ENCODE measurements at regions not wholly inside any gene's neighbourhood (a gene's known extent, or its start where the extent isn't known, plus 50 kb on each side); places are given as distances from the start of the nearest gene placed in this dataset.
"Not testable (repeated sequence)": the region's sequence is repeated elsewhere in the genome, so short reads cannot be mapped to it uniquely, and the experiment has no call there.

- DNase-seq (ENCODE audit: low read depth), result no peak
Observed at GRCh38 chr10:108685863-108686531, 1237.3 kb downstream of the XPNPEP1 start.

DNA sequence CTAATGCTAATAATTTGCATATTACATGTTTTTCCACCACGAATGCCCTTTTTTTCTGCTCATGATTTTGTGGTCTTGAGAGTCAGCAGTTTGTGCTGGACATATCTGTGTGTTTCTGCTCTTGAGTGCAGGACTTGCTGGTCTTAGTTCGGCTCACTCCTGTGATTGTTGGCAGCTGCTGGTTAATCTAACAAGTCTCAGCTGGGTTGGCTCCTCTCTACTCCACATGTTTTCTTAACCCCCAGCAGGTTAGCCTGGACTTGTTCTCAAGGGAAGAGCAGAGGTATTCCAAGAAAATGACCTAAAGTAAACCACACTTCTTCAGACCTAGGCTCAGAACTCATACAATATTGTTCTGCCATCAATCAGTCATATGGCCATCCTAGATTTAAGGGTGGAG, 1238.9 kb downstream of the XPNPEP1 start:
- no peak for DNase-seq (ENCODE audit: low read depth)

- DNase-seq (ENCODE audit: low read depth), result no peak
Observed at GRCh38 chr10:108673741-108674140, 1249.6 kb downstream of the XPNPEP1 start.

DNA sequence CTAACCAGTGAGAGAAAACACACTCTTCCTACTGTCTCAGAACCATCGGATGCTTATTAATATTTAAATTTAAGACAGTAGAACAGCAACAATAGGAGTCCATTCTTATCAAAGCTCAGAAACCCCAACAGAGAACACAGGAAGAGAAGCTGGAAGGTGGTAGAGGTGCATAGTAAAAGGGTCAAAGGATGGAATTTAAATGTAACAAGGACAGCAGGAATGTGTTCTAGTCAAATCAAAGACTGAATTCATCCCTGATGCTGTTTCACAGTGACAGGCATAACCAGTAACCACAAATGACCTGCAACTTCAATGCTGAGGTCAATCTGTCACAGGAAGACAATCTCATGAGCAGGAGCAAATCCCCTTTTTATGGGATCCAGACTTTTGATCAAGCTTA, 1259.7 kb downstream of the XPNPEP1 start:
- DNase-seq (ENCODE audit: low read depth), result no peak

- DNase-seq (ENCODE audit: low read depth), result no peak
Observed at GRCh38 chr10:108662975-108663374, 1260.3 kb downstream of the XPNPEP1 start.

- DNase-seq (ENCODE audit: low read depth), result no peak
Observed at GRCh38 chr10:108655057-108655456, 1268.3 kb downstream of the XPNPEP1 start.

DNA sequence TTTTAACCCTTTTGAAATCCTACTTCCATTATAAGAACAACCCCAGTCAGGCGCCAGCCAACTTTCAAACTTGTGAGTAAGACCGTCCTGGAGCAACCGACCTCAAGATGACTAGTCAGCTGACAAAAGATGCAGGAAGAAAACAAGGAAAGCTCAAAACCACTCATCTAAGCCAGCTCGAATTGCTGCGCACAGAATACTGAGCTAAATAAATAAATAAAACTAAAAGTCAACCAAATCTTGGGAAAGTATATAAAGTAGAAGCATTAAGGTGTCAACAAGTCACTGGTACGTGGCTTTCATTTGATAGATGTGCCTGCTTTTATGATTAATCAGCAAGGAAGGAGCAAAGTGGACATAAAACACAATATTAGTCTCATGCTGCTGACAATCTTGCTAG, 1269.8 kb downstream of the XPNPEP1 start:
- DNase-seq (ENCODE audit: low read depth), result no peak

DNA sequence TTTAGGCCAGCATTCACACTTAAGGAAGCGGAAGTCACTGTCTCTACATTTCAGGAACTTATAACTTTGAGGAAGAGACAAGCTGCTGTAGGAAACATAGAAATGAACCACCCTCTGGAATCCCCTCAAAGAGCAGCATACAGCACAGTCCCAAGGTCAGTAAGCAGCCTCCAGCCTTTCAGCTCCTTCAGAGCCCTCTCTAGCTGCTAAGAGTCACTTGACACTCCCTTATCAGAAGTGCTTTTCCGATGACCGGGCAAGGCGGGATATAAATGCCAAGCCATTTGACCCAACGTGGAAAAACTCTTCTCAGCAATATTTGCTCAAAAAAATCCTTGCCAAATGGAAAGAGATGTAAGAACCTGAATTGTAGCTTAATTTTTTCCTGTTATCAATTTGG, 1284.3 kb downstream of the XPNPEP1 start:
- no peak for DNase-seq (ENCODE audit: low read depth)

- no peak for DNase-seq (ENCODE audit: low read depth)
Observed at GRCh38 chr10:108638225-108638624, 1285.1 kb downstream of the XPNPEP1 start.

- DNase-seq (ENCODE audit: low read depth), result no peak
Observed at GRCh38 chr10:108633046-108633445, 1290.3 kb downstream of the XPNPEP1 start.

GRCh38 chr10:108632144-108632543, 1291.2 kb downstream of the XPNPEP1 start:
- no peak for DNase-seq (ENCODE audit: low read depth)

- DNase-seq (ENCODE audit: low read depth), result no peak
Observed at GRCh38 chr10:108631332-108631731, 1292.0 kb downstream of the XPNPEP1 start.

- DNase-seq (ENCODE audit: low read depth), result no peak
Observed at GRCh38 chr10:108629834-108630233, 1293.5 kb downstream of the XPNPEP1 start.

- DNase-seq (ENCODE audit: low read depth), result no peak
Observed at GRCh38 chr10:108624052-108624451, 1299.3 kb downstream of the XPNPEP1 start.

GRCh38 chr10:108620821-108621534, 1302.3 kb downstream of the XPNPEP1 start:
- DNase-seq (ENCODE audit: low read depth), result no peak

DNA sequence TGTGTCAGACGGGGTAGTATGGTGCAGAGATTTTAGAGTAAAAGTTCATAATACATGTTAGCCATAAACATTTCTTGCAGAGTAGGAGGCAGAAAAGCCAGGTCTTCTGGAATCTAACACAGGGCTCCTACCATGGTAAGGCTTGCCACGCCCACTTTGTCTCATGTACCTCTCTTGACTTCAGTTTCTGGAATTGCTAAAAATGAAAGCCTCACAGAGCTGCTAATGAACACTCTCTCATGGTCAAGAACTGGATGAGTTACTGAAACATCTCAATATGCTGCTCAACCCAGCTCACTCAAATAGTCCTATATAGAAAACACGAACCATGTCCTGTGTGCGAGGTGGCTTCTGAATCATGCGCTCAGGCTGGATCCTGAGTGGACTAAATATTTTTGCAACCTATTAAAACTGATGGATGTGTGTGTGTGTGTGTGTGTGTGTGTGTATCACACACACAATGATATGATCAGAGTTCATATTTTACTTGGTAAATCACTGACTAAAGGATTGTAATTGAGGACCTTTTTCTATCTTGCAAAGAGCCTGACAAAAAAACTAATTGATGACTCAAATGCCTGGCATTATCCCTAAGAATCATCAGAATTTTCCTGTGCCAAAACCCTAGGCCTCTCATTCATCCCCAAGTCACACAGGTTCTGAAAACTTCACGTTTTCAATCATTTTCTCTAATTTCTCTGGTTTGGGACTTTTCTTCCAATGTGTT, 1306.6 kb downstream of the XPNPEP1 start:
- DNase-seq (ENCODE audit: low read depth), result no peak

GRCh38 chr10:108615576-108616320, 1307.6 kb downstream of the XPNPEP1 start:
- DNase-seq (ENCODE audit: low read depth), result no peak

DNA sequence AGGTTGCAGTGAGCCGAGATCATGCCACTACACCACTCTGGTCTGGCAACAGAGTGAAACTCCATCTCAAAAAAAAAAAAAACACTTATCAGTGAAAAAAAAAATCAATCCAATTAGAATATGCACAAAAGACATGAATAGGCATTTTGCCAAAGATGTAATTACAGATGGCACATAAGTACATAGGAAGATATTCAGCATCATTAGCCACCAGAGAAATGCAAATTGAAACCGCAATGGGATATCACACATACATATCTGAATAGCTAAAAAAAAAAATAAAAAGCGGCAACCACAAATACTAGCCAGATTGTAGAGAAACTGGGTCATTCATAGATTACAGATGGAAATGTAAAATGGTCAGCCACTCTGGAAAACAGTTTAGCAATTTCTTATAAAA, 1310.8 kb downstream of the XPNPEP1 start:
- DNase-seq (ENCODE audit: low read depth), result no peak

DNA sequence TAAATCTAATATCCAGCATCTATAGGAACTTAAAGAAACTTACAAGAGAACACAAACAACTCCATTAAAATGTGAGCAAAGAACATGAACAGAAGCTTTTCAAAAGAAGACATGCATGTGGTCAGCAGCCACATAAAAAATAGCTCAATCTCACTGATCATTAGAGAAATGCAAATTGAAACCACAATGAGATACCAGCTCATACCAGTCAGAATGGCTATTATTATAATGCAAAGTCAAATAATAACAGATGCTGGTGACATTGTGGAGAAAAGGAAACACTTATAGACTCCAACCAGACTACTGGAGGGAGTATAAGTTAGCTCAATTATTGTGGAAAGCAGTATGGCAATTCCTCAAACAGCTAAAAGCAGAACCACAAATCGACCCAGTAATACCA, 1314.5 kb downstream of the XPNPEP1 start:
- no peak for DNase-seq (ENCODE audit: low read depth)

DNA sequence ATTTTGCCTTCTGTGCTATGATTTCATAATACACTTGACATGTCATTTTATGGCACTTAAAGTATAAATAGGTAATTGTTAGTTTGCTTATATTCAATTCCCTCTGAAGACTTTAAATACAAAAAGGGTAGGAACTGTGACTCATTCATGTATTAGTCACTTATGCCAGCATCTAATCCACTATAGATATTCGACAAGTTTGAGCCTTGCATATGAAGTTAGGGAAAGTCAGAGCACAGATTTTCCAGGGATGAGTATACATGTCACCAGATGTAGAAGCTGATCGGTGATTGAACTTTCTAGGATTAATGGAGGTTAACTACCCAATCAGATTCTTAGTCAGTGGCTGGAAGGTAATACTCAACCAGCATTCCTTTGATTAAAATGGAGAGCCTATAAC, 1321.5 kb downstream of the XPNPEP1 start:
- DNase-seq (ENCODE audit: low read depth), result no peak

GRCh38 chr10:108600511-108600910, 1322.8 kb downstream of the XPNPEP1 start:
- DNase-seq (ENCODE audit: low read depth), result not testable (repeated sequence)

GRCh38 chr10:108599317-108599716, 1324.0 kb downstream of the XPNPEP1 start:
- not testable (repeated sequence) for DNase-seq (ENCODE audit: low read depth)

Measured in HS-27A (cell line).